Thyroid gland (tissue), 4 donors: ENCODE measurements at regions not wholly inside any gene's neighbourhood (a gene's known extent, or its start where the extent isn't known, plus 50 kb on each side); places are given as distances from the start of the nearest gene placed in this dataset.
A peak's percentile ranks its signal among the peaks of the same experiment; 100 is the strongest.

ENCODE experiments used
- DNase-seq, 2 donors: peaks; one replicate each; pipeline ENCODE4 v3.0.0-alpha.2; 2019
- H3K27ac ChIP-seq, 3 donors: fragments of 200-600 bp; sonication (generic); 1 replicate in 2 of 3; 2 replicates in 1 of 3; pipeline ENCODE4 v1.5.1; 2016 to 2019; ENCODE audit warnings: mild to moderate bottlenecking in 1 of 3, moderate library complexity in 1 of 3
- H3K27me3 ChIP-seq: fragments of 200-600 bp; sonication (generic); one replicate; pipeline ENCODE4 v1.5.1; 2019
- H3K36me3 ChIP-seq, 2 donors: fragments of 200-600 bp; sonication (generic); one replicate each; pipeline ENCODE4 v1.5.1; 2016 to 2019
- H3K4me1 ChIP-seq, 2 donors: fragments of 200-600 bp; sonication (generic); one replicate each; pipeline ENCODE4 v1.5.1; 2017 to 2019
- H3K4me3 ChIP-seq, 3 donors: fragments of 200-600 bp; sonication (generic); replicated peaks in 1 of 3; 1 replicate in 2 of 3; 2 replicates in 1 of 3; pipeline ENCODE4 v1.5.1; 2016; ENCODE audit warnings: mild to moderate bottlenecking in 1 of 3
- H3K9me3 ChIP-seq: fragments of 200-600 bp; sonication (generic); one replicate; pipeline ENCODE4 v1.5.1; 2017
- POLR2A ChIP-seq, 2 donors: fragments of 450-650 bp; IDR thresholded peaks; one replicate each; pipeline ENCODE4 v1.6.1; 2017; ENCODE audit warnings: antibody characterized with exemption in 2 of 2, mild to moderate bottlenecking in 2 of 2, moderate library complexity in 1 of 2
- WGBS, 2 donors: methylation state at CpG; one replicate each; pipeline ENCODE4 v1.1.5; 2017; 5-methylcytosine and 5-hydroxymethylcytosine counted together
- intact Hi-C: fragments of 100-400 bp; cut with DNase I; formaldehyde crosslinking; loops from one replicate; pipeline ENCODE4 v1.15.1; 2023
- TF ChIP-seq, protein P1 (sequence below), 6 experiments: fragments of 200-600 bp in 3 of 6; fragments of 450-650 bp in 3 of 6; sonication (generic) in 3 of 6; IDR thresholded peaks; one replicate each; pipeline ENCODE4 v1.5.1; 2016 to 2019; ENCODE audit warnings: antibody characterized with exemption in 6 of 6, mild to moderate bottlenecking in 2 of 6, inconsistent platforms in 1 of 6, moderate library complexity in 1 of 6

- TF ChIP-seq, protein P1, sequence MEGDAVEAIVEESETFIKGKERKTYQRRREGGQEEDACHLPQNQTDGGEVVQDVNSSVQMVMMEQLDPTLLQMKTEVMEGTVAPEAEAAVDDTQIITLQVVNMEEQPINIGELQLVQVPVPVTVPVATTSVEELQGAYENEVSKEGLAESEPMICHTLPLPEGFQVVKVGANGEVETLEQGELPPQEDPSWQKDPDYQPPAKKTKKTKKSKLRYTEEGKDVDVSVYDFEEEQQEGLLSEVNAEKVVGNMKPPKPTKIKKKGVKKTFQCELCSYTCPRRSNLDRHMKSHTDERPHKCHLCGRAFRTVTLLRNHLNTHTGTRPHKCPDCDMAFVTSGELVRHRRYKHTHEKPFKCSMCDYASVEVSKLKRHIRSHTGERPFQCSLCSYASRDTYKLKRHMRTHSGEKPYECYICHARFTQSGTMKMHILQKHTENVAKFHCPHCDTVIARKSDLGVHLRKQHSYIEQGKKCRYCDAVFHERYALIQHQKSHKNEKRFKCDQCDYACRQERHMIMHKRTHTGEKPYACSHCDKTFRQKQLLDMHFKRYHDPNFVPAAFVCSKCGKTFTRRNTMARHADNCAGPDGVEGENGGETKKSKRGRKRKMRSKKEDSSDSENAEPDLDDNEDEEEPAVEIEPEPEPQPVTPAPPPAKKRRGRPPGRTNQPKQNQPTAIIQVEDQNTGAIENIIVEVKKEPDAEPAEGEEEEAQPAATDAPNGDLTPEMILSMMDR (IDR thresholded peaks at IDR 0.05): no peak
- TF ChIP-seq POLR2A (IDR thresholded peaks at IDR 0.05): no peak
Measured at GRCh38 chr4:111678908-111679307, 466.3 kb upstream of the FAM241A start.

DNA sequence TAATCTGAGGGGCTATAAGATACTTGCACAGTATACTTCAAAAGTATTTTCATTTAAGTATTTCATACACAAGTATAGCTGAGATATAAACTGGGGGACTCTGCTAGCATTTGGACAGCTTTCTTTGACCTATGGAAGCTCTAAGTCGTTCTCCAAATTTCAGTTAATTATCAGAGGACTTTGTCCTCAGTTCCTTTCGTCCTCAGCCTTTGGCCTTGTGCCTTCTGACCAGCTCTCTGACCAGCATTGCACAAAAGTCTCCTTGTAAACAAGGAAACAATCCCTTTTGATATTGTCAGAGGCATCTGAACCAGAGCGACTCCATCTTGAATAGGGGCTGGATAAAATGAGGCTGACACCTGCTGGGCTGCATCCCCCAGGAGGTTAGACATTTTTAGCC is 464.0 kb upstream of the FAM241A start:
- Histone ChIP-seq H3K4me3 (no peak overlapping the region), H3K9me3 (no peaks in the 10 kb centered on the region), H3K27ac (no peak overlapping the region), H3K27me3 (no peaks in the 10 kb centered on the region), H3K36me3 (no peaks in the 10 kb centered on the region), H3K4me1 (no peaks in the 10 kb centered on the region)
- DNase-seq: no peak
- WGBS, 2 donors: 73 to 82% methylated on average over 3 of the region's 3 CpGs
- no peak for TF ChIP-seq POLR2A (IDR thresholded peaks at IDR 0.05)
- TF ChIP-seq, protein P1 (IDR thresholded peaks at IDR 0.05): no peak
- intact Hi-C loops: no loop called here

More at GRCh38 chr4:111678908-111679307, 466.3 kb upstream of the FAM241A start:
- DNase-seq: no peak
- Histone ChIP-seq H3K9me3 (no peaks in the 10 kb centered on the region), H3K4me1 (no peaks in the 10 kb centered on the region), H3K27me3 (no peaks in the 10 kb centered on the region), H3K27ac (no peak overlapping the region), H3K36me3 (no peaks in the 10 kb centered on the region), H3K4me3 (no peak overlapping the region)
- 71 to 72% methylated on average over 5 of the region's 5 CpGs for WGBS, 2 donors
- intact Hi-C loops: no loop called here

GRCh38 chr4:111681751-111682150 is 463.5 kb upstream of the FAM241A start:
- Histone ChIP-seq H3K27me3 (no peaks in the 10 kb centered on the region), H3K4me3 (no peak overlapping the region), H3K9me3 (no peaks in the 10 kb centered on the region), H3K4me1 (no peaks in the 10 kb centered on the region), H3K27ac (no peak overlapping the region), H3K36me3 (no peaks in the 10 kb centered on the region)
- no peak for DNase-seq
- WGBS, 2 donors: 87 to 88% methylated on average over 7 of the region's 7 CpGs
- TF ChIP-seq, protein P1 (IDR thresholded peaks at IDR 0.05): no peak
- TF ChIP-seq POLR2A (IDR thresholded peaks at IDR 0.05): no peak
- intact Hi-C loops: no loop called here

- no peak overlapping the region for H3K27ac ChIP-seq
- H3K4me1 ChIP-seq: peaks cover 0 to 3% of the 10 kb centered on the region in 2 donors
- TF ChIP-seq POLR2A (IDR thresholded peaks at IDR 0.05): no peak
- TF ChIP-seq, protein P1 (IDR thresholded peaks at IDR 0.05): no peak
- no peak for DNase-seq
- no peaks in the 10 kb centered on the region for H3K9me3 ChIP-seq
- H3K36me3 ChIP-seq: no peaks in the 10 kb centered on the region
- 89 to 92% methylated on average over 3 of the region's 3 CpGs for WGBS, 2 donors
- intact Hi-C loops: no loop called here
- H3K27me3 ChIP-seq: no peaks in the 10 kb centered on the region
- H3K4me3 ChIP-seq: no peak overlapping the region
Measured at GRCh38 chr4:111685205-111685604, 460.0 kb upstream of the FAM241A start.

DNA sequence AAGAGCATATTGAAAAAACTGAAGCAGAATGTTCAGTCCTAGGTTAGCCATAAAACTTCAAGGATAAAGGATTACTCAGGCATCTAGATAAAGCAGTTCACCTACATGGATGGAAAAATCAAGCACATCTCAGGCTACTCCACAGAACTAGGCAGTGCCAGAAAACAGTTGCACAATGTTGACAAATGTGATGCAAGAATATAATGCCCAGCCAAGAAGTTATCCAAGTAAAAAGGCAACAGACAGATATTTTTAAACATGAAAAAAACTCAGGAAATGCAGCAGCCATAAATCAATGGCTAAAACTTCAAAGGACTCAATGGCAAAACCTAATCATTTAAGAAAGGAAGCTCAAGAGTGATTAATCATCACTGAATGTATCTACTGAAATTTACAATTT is 456.0 kb upstream of the FAM241A start:
- TF ChIP-seq, protein P1 (IDR thresholded peaks at IDR 0.05): no peak
- no peak for TF ChIP-seq POLR2A (IDR thresholded peaks at IDR 0.05)
- no peaks in the 10 kb centered on the region for H3K9me3 ChIP-seq
- peak; percentile 8 to 24 for DNase-seq
- no peaks in the 10 kb centered on the region for H3K36me3 ChIP-seq
- H3K27me3 ChIP-seq: no peaks in the 10 kb centered on the region
- intact Hi-C loops: no loop called here
- H3K27ac ChIP-seq: no peak overlapping the region
- peaks cover 0 to 3% of the 10 kb centered on the region in 2 donors for H3K4me1 ChIP-seq
- H3K4me3 ChIP-seq: no peak overlapping the region
